Caki2 (cell line): ENCODE measurements at regions not wholly inside any gene's neighbourhood (a gene's known extent, or its start where the extent isn't known, plus 50 kb on each side); places are given as distances from the start of the nearest gene placed in this dataset.
"Not testable (repeated sequence)": the region's sequence is repeated elsewhere in the genome, so short reads cannot be mapped to it uniquely, and the experiment has no call there.

Experiments
- DNase-seq: peaks from one replicate; pipeline ENCODE4 v3.0.0-alpha.2; 2015; ENCODE audit warnings: low read depth
- in situ Hi-C: cut with HindIII; loops from 2 replicates; pipeline ENCODE4 v1.10.0; 2016; ENCODE audit warnings: low sequenced_read_pairs, low pct_unique_long_range_greater_than_20kb, mixed read lengths

DNA sequence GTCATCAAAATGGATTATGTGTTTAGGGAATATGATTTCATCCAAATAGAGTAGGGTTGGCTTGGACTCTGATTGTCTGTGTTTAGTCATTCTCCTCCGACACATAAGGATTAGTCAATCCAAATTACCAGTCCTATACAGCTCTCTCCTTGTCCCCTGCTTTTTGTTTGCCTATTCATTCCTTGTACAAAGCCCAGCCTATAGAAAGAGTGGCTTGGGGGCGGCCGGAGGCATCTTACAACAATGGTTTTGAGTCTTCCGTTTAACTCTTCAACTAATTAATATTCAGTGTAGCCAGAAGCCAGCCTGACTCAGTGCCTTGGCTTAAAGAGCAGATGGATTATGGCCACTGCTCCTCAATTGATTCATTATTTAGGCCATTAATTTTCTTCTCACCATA, 796.6 kb upstream of the POU3F4 start:
- no peak for DNase-seq
- in situ Hi-C loops, result no loop called here

DNA sequence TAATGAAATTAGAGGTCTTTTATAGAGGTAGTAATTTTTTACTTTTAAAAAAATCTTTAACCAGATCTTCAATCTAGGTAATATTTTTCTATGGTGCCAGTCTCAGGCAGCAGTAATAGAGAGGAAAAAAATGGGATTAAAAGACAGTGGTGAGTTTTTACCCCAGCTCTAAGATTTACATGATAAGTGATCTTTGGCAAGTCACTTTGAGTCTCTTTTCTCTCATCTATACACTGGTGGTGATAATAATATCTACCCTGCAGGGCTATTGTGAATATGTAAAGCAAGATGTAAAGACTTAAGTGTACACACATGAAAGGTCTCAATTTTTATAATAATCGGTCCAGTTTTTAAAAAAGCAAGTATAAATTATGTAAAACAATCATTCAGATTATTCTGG, 786.2 kb upstream of the POU3F4 start:
- in situ Hi-C loops, result no loop called here
- no peak for DNase-seq

DNA sequence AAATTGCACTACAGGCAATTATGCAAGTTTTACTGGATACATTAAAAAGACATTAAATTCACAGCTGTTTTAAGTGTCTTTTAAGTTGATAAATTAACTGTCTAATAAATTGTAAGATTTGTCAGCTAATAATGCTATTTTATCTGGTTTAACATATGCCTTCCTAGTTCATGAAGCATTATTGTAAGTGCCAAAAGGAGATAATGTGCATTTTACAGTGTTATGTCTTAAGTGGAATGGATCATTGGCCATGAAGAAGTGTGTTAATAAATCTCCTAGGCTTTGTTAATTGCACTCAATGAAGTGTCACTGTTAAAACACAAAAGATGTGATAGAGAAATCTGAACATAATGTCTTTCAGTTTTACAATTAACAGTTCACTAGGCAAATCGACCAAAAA, 784.3 kb upstream of the POU3F4 start:
- in situ Hi-C loops, result no loop called here
- DNase-seq, result no peak

DNA sequence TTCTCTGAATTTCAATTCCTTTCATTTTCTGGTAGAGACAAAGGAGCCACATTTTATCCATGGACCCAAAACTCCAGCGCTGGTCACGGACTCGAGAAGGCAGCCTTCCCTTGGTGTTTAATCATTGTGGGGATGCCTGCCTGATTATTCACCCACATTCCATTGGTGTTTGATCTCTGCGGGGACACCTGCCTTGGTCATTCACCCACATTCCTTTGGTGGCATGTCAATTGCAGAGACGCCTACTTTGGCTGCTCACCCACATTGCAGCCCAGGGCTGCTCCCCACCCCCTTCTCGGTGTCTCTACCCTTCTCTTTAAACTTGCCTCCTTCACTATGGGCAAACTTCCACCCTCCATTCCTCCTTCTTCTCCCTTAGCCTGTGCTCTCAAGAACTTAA, 780.7 kb upstream of the POU3F4 start:
- in situ Hi-C loops, DNase-seq: not testable (repeated sequence)

DNA sequence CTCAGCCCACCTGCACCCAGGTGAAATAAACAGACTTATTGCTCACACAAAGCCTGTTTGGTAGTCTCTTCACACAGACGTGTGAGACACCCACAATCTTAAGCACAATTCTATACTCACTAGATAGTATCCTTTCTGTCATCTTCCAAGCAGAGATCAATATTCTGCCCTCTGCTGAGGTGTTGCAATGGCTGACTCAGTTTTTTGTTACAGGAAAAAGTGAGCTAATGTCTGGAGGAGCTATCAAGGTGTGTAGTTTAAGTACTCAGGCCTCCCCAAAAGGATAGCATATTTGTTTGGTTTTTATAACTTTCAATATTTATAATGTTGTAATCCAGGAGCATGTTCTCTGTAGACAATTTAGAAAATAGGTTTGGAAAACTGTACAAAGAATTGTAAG, 775.2 kb upstream of the POU3F4 start:
- in situ Hi-C loops, result no loop called here

DNA sequence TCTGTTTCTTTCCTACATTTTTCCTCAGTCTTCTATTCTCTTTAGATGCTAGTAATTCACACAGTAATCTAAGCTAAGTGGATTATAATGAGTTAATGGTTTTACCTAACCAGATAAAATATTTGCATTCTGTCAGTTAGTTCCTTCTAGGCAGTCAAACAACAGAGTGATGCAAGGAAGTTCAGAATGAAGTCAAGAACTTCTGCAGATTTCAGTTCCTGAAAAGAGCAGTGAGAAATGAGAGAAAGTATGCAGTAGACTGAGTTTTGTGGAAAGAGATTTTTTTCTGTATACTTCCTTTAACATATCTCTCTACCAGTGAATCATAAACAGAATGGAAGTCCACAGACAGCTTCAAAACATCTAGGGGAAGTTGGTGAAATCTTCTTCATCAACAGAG, 774.0 kb upstream of the POU3F4 start:
- DNase-seq, result no peak
- in situ Hi-C loops, result no loop called here

More for the DNA sequence above, 775.2 kb upstream of the POU3F4 start:
- no peak for DNase-seq

DNA sequence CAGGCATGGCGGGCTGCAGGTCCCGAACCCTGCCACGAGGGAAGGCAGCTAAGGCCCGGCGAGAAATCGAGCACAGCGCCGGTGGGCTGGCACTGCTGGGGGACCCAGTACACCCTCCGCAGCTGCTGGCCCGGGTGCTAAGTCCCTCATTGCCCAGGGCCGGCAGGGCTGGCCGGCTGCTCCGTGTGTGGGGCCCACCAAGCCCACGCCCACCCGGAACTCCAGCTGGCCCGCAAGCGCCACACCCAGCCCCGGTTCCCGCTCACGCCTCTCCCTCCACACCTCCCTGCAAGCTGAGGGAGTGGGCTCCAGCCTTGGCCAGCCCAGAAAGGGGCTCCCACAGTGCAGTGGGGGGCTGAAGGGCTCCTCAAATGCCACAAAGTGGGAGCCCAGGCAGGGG, 769.8 kb upstream of the POU3F4 start:
- in situ Hi-C loops, DNase-seq: not testable (repeated sequence)

DNA sequence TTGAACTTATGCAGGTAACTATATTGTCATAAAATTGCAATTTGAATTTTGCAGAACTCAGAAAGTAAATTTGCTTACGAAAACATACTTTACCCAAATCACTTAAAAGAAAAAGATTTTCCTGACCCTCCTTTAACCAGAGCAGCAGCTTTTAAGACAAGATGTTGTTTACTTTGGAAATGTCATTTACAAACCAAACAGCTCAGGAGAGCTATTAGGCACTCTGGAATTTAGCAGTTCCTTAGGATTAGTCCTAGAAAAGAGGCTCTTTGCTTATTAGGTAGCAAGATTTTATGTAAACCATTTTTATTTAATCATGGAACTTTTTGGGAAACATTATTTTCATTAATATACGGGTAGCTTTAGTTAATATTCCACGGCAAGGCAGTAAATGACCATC, 765.7 kb upstream of the POU3F4 start:
- no peak for DNase-seq
- in situ Hi-C loops, result no loop called here

DNA sequence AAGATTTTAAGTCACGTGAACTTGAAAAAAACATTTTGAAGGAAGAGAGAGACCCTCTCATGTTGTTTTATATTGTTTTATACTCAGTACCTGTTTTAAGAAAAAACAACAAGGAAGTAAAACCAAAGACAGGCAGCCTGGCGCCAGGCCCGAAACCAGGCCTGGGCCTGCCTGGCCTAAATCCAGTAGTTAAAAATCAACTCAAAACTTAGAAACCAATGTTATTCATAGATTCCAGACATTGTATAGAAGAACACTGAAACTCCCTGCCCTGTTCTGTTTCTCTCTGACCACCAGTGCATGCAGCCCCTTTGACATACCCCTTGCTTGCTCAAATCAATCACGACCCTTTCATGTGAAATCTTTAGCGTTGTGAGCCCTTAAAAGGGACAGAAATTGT, 762.4 kb upstream of the POU3F4 start:
- in situ Hi-C loops, result not testable (repeated sequence)
- DNase-seq, result peak; percentile 51

DNA sequence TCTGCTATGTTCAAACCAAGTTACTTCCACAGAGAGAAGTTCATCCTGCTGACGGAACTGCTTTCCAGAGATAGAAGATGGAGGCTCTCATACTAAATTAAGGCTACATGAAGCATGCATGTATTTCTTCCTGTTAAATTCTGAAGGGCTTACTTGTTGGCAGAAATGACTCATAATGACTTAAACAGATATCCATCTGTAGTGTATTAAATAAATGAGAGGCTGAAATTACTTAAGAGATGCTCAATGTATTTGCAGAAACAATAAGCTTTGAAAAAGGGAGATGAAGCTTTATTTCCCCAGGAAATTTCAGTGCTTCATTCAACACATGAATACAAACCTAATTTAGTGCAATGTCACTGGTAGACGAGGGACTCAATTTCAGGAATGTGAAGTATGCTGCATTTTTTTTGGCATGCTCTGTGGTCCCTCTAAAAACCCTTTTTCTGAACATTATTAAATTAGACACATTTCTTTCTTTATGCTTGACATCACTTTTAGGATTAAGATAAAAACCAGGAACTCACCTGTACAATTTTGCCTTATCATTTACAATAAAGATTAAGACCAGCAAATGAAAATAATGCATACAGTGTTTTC, 759.1 kb upstream of the POU3F4 start:
- in situ Hi-C loops, result no loop called here
- DNase-seq, result peak; percentile 9

DNA sequence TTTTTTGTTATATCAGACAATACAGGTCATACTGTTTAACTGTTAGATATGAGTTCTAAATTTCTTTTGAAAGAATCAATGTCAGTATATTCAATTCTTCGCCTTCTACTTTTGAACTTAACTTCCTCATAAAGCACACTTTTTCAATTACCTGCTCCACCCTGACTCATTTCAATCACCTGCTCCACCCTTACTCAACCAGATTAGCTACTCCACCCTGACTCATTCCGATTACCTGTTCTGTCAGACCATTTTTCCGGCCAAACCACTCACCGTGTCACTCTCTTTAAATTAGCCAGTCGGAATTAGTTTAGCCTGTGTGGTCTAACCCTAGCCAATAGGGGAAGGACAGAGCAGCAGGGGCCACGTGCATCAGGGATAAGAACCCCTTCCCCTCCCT, 751.8 kb upstream of the POU3F4 start:
- in situ Hi-C loops, result no loop called here
- DNase-seq, result no peak

DNA sequence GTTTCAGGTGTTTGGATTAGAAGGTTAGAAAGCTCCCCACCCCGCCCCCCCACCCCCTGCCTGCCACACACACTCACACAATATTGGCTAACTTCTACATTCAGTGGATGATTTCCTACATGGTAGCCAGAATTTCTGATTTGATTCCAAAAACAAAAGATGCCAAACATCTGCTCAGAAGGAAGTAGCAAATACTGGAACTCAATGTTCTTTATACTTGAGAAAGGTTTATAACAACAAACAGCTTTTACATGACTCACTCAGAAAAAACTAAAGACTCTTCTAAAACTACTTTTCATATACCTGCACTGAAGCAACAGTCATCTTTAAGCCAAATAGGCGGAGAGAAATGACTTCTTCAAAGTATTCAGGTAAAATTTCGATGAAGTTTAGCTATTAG, 750.5 kb upstream of the POU3F4 start:
- no peak for DNase-seq

DNA sequence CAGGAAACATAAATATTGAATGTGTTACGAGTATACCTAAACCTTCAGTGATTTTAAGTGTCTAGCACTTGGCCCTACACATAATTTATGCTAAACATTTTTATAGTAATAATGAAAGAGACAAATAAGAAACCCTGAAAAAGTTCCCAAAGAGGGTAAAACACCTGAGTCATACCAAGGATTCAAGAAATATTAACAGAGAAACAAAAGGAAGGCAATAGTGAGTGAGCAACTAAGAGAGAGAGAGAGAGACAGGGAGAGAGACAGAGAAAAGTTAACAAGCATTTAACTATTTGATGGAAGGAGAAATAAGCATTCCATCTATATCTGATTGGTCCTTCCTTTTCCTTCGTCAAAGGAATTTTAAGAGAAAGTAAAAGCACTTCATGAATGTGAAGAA, 743.6 kb upstream of the POU3F4 start:
- in situ Hi-C loops, result no loop called here
- DNase-seq, result no peak

More for the DNA sequence above, 750.5 kb upstream of the POU3F4 start:
- in situ Hi-C loops, result no loop called here

DNA sequence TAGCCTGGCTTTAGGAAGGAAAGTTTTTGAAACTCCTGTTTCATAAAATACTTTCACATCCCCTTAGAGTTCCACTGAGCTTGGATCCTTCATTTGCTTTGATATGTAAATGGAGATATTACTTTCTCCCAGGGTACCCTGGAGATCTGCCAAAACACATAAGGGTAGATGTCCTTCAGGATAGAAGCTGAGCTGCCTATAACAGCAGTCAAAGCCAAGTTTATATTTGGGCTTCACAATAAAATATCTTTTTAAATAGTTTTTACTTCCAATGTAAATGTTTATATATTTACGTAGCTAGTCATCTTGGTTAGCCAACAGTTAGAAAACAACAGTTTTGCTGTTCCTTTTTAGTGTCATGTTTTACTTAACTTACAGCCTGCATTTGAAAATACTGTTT, 742.3 kb upstream of the POU3F4 start:
- DNase-seq, result no peak
- in situ Hi-C loops, result no loop called here

DNA sequence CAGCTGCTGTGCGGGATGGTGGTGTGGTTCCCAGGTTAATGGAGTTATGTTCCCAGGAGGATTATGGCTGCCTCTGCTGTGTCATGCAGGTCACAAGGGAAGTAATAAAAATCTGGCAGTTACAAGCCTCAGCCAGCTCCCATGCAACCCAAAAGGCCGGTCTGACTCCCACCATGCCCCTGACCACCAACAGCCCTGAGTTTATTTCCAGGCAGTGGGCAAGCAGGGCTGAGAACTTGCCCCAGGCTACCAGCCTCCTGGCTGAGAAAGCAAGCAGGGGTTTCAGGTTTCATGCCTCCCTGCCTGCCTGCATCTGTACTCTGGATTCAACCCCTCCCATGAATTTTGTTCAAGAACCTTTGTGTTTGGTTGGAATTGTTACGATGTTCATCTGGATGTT, 732.7 kb upstream of the POU3F4 start:
- no peak for DNase-seq
- in situ Hi-C loops, result no loop called here

DNA sequence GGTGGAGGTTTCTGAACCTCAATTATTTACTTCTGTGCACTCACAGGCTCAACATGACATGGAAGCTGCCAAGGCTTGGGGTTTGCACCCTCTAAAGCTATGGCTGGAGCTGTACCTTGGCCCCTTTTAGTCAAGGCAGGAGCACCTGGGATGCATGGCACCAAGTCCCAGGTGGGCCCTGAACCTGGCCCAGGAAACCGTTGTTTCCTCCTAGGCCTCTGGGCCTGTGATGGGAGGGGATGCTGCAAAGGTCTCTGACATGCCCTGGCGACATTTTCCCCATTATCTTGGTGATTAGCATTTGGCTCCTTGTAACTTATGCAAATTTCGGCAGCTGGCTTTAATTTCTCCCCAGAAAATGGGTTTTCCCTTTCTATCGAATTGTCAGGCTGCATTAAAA, 726.1 kb upstream of the POU3F4 start:
- DNase-seq, result no peak
- in situ Hi-C loops, result no loop called here

DNA sequence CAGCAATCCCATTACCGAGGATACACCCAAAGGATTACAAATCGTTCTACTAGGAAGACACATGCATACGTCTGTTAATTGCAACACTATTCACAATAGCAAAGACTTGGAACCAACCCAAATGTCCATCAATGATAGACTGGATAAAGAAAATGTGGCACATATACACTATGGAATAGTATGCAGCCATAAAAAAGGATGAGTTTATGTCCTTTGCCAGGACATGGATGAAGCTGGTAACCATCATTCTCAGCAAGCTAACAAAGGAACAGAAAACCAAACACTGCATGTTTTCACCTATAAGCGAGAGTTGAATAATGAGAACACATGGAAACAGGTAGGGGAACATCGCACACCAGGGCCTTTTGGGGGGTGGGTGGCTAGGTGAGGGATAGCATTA, 695.2 kb upstream of the POU3F4 start:
- DNase-seq, in situ Hi-C loops: not testable (repeated sequence)

DNA sequence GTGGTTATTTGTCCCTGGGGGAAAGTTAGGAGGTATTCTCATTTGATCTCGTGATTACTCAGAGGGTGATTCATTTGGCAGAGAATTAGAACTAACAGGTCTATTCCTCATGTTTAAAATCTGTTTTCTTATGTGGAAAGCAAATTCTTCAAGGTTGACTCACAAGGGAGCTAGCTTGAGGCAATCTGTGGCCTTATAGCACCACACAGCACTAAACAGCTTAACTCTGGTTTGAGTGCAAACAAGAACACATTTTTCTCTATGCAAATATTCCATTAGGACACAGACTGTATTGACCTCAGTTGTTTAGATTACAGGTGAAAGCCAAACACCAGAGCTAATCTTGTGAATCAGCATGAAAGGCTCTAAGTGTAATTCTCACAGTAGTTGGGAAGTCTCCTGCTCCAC, 694.4 kb upstream of the POU3F4 start:
- in situ Hi-C loops, result no loop called here
- DNase-seq, result peak; percentile 87

DNA sequence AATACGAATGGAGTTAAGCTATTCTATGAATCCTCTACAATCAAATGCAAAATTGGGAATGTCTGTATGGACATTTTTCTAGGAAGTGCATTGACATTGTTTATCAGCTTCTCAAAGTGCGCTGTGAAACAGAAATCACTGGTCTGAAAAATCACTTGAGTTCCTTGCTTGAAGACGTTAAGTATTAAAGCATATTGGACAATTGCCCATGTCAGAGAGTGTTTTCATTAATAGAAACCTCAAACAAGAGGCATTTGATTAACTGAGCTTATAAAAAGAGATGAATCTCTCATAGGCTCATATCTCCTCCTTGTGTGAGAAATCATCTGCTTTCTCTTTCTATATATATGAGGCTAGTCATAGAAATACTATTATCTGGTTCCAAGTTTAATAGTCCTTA, 692.1 kb upstream of the POU3F4 start:
- in situ Hi-C loops, result no loop called here
- DNase-seq, result peak; percentile 54

DNA sequence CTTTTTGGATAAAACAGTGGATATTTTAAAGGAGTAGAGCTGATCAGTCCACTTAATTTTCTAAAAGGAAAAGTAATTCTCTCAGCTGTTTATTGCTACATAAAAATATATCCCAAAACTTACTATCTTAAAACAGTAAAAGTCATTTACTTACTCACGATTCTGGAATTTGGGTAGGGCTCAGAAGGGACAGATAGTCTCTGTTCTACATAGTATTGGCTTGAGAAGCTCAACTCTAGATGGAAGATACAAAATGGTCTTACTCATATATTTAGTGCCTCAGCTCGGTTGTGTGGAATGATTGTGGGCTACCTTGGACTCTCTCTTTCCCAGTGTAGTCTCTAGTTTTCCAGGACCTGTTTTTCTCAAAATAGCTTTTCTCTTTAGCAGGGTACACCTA, 691.5 kb upstream of the POU3F4 start:
- DNase-seq, result peak; percentile 4
- in situ Hi-C loops, result no loop called here

DNA sequence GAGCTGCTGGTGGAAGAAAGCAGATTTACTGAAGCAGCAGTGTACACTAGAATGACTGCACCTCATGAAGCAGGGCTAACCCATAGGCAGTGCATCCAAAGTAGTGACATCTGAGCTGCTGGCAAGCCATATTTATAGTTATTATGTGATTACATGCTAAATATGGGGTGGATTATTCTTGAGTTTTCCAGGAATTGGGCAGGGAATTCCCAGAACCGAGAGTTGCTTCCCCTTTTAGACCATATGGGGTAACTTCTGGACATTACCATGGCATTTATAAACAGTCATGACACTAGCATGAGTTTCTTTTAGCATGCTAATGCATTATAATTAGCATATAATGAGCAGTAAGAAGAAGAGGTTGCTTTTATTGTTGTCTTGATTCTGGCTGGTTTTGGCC, 665.8 kb upstream of the POU3F4 start:
- no peak for DNase-seq
- in situ Hi-C loops, result no loop called here
